Neural cell (in vitro differentiated cells): ENCODE measurements at regions not wholly inside any gene's neighbourhood (a gene's known extent, or its start where the extent isn't known, plus 50 kb on each side); places are given as distances from the start of the nearest gene placed in this dataset.

ENCODE experiments used
- CTCF ChIP-seq: fragments of 450-650 bp; IDR thresholded peaks from 2 replicates; pipeline ENCODE4 v1.5.1; 2014; ENCODE audit warnings: antibody characterized with exemption, mild to moderate bottlenecking, moderate library complexity; ENCODE audit not compliant: poor library complexity, severe bottlenecking
- REST ChIP-seq: IDR thresholded peaks from 2 replicates; pipeline ENCODE4 v1.6.1; 2012; ENCODE audit warnings: borderline replicate concordance

- no peak for TF ChIP-seq CTCF
- TF ChIP-seq REST = no peak
These were observed 74.8 kb upstream of the KCNH8 start for GRCh38 chr3:19073341-19074105.
